ENCODE measurements at regions not wholly inside any gene's neighbourhood (a gene's known extent, or its start where the extent isn't known, plus 50 kb on each side); places are given as distances from the start of the nearest gene placed in this dataset.

- Histone ChIP-seq H3K4me1 (no peaks in the 10 kb centered on the region), H3K27me3 (ENCODE audit: control insufficient read depth, insufficient read depth, low read length) (no peaks in the 10 kb centered on the region), H3K4me2 (ENCODE audit: low read length) (no peak overlapping the region), H3K79me2 (no peaks in the 10 kb centered on the region), H3K9me3 (ENCODE audit: control insufficient read depth, low read length) (no peaks in the 10 kb centered on the region), H3K36me3 (ENCODE audit: control insufficient read depth, insufficient read depth, low read length) (no peaks in the 10 kb centered on the region), H3K4me3 (ENCODE audit: low read depth, low read length) (no peak overlapping the region), H3K9ac (no peak overlapping the region), H2AFZ (no peak overlapping the region), H3K27ac (no peak overlapping the region)
- TF ChIP-seq CTCF (IDR thresholded peaks at IDR 0.05) = no peak
These were observed 278.9 kb downstream of the LMO7 start for GRCh38 chr13:75915066-75915465.

- H3K27ac ChIP-seq = no peak overlapping the region
- H3K4me3 ChIP-seq (ENCODE audit: low read depth, low read length) = no peak overlapping the region
- H3K4me2 ChIP-seq (ENCODE audit: low read length) = no peak overlapping the region
- no peak overlapping the region for H2AFZ ChIP-seq
- no peaks in the 10 kb centered on the region for H3K36me3 ChIP-seq (ENCODE audit: control insufficient read depth, insufficient read depth, low read length)
- no peaks in the 10 kb centered on the region for H3K27me3 ChIP-seq (ENCODE audit: control insufficient read depth, insufficient read depth, low read length)
- no peak for TF ChIP-seq CTCF (IDR thresholded peaks at IDR 0.05)
- no peak overlapping the region for H3K9ac ChIP-seq
- no peaks in the 10 kb centered on the region for H3K4me1 ChIP-seq
- H3K9me3 ChIP-seq (ENCODE audit: control insufficient read depth, low read length) = no peaks in the 10 kb centered on the region
- no peaks in the 10 kb centered on the region for H3K79me2 ChIP-seq
These were observed 277.8 kb downstream of the LMO7 start for GRCh38 chr13:75913925-75914324.

DNA sequence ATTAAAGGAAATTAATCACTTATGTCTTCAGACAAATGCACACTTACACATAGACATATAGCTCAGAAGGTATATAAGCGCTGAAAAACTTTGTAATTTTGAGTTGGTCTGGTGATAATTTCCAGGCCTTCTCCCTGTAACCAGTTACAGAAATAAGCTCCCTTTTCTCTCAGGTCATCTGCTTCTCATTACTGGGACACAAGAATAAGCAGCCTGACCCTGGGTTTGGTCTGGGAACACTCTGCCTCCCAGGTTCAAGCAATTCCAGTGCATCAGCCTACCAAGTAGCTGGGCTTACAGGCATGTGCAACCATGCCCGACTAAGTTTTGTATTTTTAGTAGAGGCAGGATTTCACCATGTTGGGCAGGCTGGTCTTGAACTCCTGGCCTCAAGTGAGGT is 274.5 kb downstream of the LMO7 start:
- H3K4me3 ChIP-seq (ENCODE audit: low read depth, low read length) = no peak overlapping the region
- TF ChIP-seq CTCF (IDR thresholded peaks at IDR 0.05) = no peak
- no peaks in the 10 kb centered on the region for H3K36me3 ChIP-seq (ENCODE audit: control insufficient read depth, insufficient read depth, low read length)
- no peaks in the 10 kb centered on the region for H3K79me2 ChIP-seq
- no peak overlapping the region for H3K4me2 ChIP-seq (ENCODE audit: low read length)
- no peaks in the 10 kb centered on the region for H3K4me1 ChIP-seq
- no peaks in the 10 kb centered on the region for H3K9me3 ChIP-seq (ENCODE audit: control insufficient read depth, low read length)
- H3K27me3 ChIP-seq (ENCODE audit: control insufficient read depth, insufficient read depth, low read length) = no peaks in the 10 kb centered on the region
- H3K9ac ChIP-seq = no peak overlapping the region
- no peak overlapping the region for H3K27ac ChIP-seq
- no peak overlapping the region for H2AFZ ChIP-seq

All from parathyroid adenoma (tissue), 2 donors.